ENCODE measurements at regions not wholly inside any gene's neighbourhood (a gene's known extent, or its start where the extent isn't known, plus 50 kb on each side); places are given as distances from the start of the nearest gene placed in this dataset.

GRCh38 chr1:11377001-11377583 is 101.9 kb upstream of the DISP3 start (continued):
- TF ChIP-seq FOXA2 (IDR thresholded peaks at IDR 0.05) = no peak
- no peak for TF ChIP-seq RAD21 (IDR thresholded peaks at IDR 0.05)

- DNase-seq (ENCODE audit: low spot score) = no peak
- 96% methylated on average over 4 of the region's 4 CpGs for WGBS
Measured at GRCh38 chr1:11377954-11378353, 101.0 kb upstream of the DISP3 start.

More at GRCh38 chr1:11377954-11378353, 101.0 kb upstream of the DISP3 start:
- Histone ChIP-seq H3K9ac (ENCODE audit: low read depth in 1 of 2, low read length in 2 of 2) (no peak overlapping the region), H3K27me3 (ENCODE audit: control insufficient read depth in 4 of 4, insufficient read depth in 4 of 4, low read length in 3 of 4) (no peaks in the 10 kb centered on the region), H3K27ac (ENCODE audit: low read depth in 1 of 2, low read length in 2 of 2) (no peak overlapping the region), H3K9me3 (ENCODE audit: control insufficient read depth in 4 of 4, low read length in 3 of 4) (no peaks in the 10 kb centered on the region), H3K4me1 (ENCODE audit: control insufficient read depth in 4 of 4, insufficient read depth in 4 of 4, low read length in 3 of 4) (no peaks in the 10 kb centered on the region), H3K4me3 (ENCODE audit: low read depth in 1 of 3, low read length in 3 of 3) (no peak overlapping the region), H3K36me3 (ENCODE audit: control insufficient read depth in 4 of 4, insufficient read depth in 3 of 4, low read depth in 1 of 4, low read length in 3 of 4) (no peaks in the 10 kb centered on the region)
- TF ChIP-seq EGR1 (IDR thresholded peaks at IDR 0.05; ENCODE audit: low read depth in 2 of 2) (no peak), CTCF (IDR thresholded peaks at IDR 0.05; ENCODE audit: low read depth, low read length, missing input control) (no peak), HNF4G (IDR thresholded peaks at IDR 0.05) (no peak), NR2F2 (IDR thresholded peaks at IDR 0.05) (no peak), GABPA (IDR thresholded peaks at IDR 0.05 in 1 of 2, conservative IDR thresholded peaks at IDR 0.05 in 1 of 2) (no peak), RAD21 (IDR thresholded peaks at IDR 0.05) (no peak), REST (IDR thresholded peaks at IDR 0.05) (no peak), TAF1 (conservative IDR thresholded peaks at IDR 0.05) (no peak), MAX (IDR thresholded peaks at IDR 0.05) (no peak), ATF3 (IDR thresholded peaks at IDR 0.05) (no peak), YY1 (IDR thresholded peaks at IDR 0.05) (no peak), FOXA2 (IDR thresholded peaks at IDR 0.05) (no peak), HNF4A (conservative IDR thresholded peaks at IDR 0.05) (no peak), ZBTB33 (IDR thresholded peaks at IDR 0.05) (no peak), RXRA (IDR thresholded peaks at IDR 0.05) (no peak), JUND (IDR thresholded peaks at IDR 0.05) (no peak), SP1 (IDR thresholded peaks at IDR 0.05) (no peak), FOXA1 (IDR thresholded peaks at IDR 0.05) (no peak)
